ENCODE measurements at regions not wholly inside any gene's neighbourhood (a gene's known extent, or its start where the extent isn't known, plus 50 kb on each side); places are given as distances from the start of the nearest gene placed in this dataset.

DNA sequence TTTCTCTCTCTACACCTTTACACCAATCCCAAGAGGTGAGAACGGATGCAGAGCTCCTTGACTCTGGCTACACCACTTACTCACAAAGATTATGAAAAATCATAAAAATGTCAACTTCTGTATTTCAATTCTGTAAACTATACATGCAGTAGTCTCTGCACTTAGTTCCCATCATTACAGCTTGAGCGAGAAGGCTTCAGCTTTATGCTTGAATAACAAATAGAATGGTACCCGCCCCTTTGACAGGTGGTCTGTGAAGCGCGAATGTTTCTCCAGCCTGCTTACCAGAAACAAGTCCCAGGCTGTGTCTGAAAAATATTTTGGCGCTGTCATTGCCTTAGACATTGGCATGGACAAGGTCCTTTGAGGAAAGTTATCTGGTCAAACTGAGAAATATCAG lies 562.4 kb upstream of the CLINT1 start:
- Histone ChIP-seq H3K9me3 (ENCODE audit: insufficient read depth, low read depth) (no peaks in the 10 kb centered on the region), H3K4me1 (replicated peaks; ENCODE audit: insufficient read depth) (no peaks in the 10 kb centered on the region), H4K20me1 (ENCODE audit: insufficient read depth) (no peaks in the 10 kb centered on the region), H3K9me2 (ENCODE audit: insufficient read depth) (no peaks in the 10 kb centered on the region), H2AFZ (no peak overlapping the region), H3K27me3 (ENCODE audit: insufficient read depth, low read depth) (no peaks in the 10 kb centered on the region), H3K4me2 (no peak overlapping the region), H3K79me2 (ENCODE audit: low read depth) (no peaks in the 10 kb centered on the region), H3K36me3 (ENCODE audit: low read depth) (no peaks in the 10 kb centered on the region), H3K4me3 (no peak overlapping the region), H3K27ac (no peak overlapping the region), H3F3A (ENCODE audit: insufficient read depth, low read depth) (no peaks in the 10 kb centered on the region)
- intact Hi-C loops (cut with micrococcal nuclease; ENCODE audit: unreplicated experiment): no loop called here
- DNase-seq: no peak
- POLR2A ChIA-PET (ENCODE audit: unreplicated experiment): no interaction called here
- CTCF ChIA-PET: no interaction called here
- TF ChIP-seq, protein P1, sequence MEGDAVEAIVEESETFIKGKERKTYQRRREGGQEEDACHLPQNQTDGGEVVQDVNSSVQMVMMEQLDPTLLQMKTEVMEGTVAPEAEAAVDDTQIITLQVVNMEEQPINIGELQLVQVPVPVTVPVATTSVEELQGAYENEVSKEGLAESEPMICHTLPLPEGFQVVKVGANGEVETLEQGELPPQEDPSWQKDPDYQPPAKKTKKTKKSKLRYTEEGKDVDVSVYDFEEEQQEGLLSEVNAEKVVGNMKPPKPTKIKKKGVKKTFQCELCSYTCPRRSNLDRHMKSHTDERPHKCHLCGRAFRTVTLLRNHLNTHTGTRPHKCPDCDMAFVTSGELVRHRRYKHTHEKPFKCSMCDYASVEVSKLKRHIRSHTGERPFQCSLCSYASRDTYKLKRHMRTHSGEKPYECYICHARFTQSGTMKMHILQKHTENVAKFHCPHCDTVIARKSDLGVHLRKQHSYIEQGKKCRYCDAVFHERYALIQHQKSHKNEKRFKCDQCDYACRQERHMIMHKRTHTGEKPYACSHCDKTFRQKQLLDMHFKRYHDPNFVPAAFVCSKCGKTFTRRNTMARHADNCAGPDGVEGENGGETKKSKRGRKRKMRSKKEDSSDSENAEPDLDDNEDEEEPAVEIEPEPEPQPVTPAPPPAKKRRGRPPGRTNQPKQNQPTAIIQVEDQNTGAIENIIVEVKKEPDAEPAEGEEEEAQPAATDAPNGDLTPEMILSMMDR (conservative IDR thresholded peaks at IDR 0.05): no peak
- no peak for TF ChIP-seq EZH2 (IDR thresholded peaks at IDR 0.05; ENCODE audit: low read depth)
- no TSS peak for BruUV-seq (replicated peaks)

DNA sequence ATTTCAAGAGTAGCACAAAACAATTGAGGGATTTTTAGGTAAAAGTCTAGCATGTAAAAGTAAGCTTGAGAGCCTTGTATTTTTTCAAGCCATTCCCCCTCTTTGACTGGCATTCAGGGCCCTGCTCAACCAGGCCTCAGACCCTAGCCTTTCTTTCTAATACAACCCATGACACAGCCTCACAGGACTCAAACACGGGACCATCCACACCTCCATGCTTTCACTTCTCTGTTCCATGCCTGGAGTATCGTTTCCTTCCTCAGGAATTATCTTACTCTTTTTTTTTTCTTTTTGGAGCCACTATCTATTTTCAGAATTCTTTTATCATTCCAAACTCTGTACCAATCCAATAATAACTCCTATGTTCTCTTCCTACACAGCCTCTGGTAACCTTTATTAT lies 560.2 kb upstream of the CLINT1 start:
- Histone ChIP-seq H3F3A (ENCODE audit: insufficient read depth, low read depth) (no peaks in the 10 kb centered on the region), H3K4me1 (replicated peaks; ENCODE audit: insufficient read depth) (no peaks in the 10 kb centered on the region), H3K9me3 (ENCODE audit: insufficient read depth, low read depth) (no peaks in the 10 kb centered on the region), H3K27me3 (ENCODE audit: insufficient read depth, low read depth) (no peaks in the 10 kb centered on the region), H3K9me2 (ENCODE audit: insufficient read depth) (no peaks in the 10 kb centered on the region), H2AFZ (no peak overlapping the region), H4K20me1 (ENCODE audit: insufficient read depth) (no peaks in the 10 kb centered on the region), H3K27ac (no peak overlapping the region), H3K4me2 (no peak overlapping the region), H3K4me3 (no peak overlapping the region), H3K79me2 (ENCODE audit: low read depth) (no peaks in the 10 kb centered on the region), H3K36me3 (ENCODE audit: low read depth) (no peaks in the 10 kb centered on the region)
- TF ChIP-seq, protein P1 (conservative IDR thresholded peaks at IDR 0.05): no peak
- TF ChIP-seq EZH2 (IDR thresholded peaks at IDR 0.05; ENCODE audit: low read depth): no peak
- no TSS peak for BruUV-seq (replicated peaks)
- intact Hi-C loops (cut with micrococcal nuclease; ENCODE audit: unreplicated experiment): no loop called here
- ChIA-PET POLR2A (ENCODE audit: unreplicated experiment) (no interaction called here), CTCF (no interaction called here)
- DNase-seq: no peak

DNA sequence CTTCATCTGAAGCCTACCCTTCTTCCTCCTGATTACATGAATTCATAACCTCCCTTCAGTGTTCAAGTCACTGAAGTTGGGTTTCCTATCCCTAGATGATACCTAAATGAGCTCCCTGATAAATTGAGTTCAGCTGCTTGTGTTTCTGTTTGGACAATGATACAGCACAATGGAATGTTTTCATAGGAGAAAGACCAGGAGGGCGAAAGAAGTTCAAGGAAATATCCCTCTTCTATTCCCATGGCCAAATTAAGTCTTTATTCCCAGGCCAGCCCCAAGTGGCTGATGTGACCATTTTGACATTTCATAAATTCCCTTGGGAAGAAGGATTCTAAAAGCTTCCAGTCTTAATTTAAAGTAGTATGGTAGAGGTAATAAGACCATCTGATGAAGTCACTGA lies 555.8 kb upstream of the CLINT1 start:
- Histone ChIP-seq H3K9me2 (ENCODE audit: insufficient read depth) (no peaks in the 10 kb centered on the region), H3F3A (ENCODE audit: insufficient read depth, low read depth) (no peaks in the 10 kb centered on the region), H3K27ac (no peak overlapping the region), H3K36me3 (ENCODE audit: low read depth) (no peaks in the 10 kb centered on the region), H3K4me1 (replicated peaks; ENCODE audit: insufficient read depth) (no peaks in the 10 kb centered on the region), H2AFZ (no peak overlapping the region), H3K79me2 (ENCODE audit: low read depth) (no peaks in the 10 kb centered on the region), H4K20me1 (ENCODE audit: insufficient read depth) (no peaks in the 10 kb centered on the region), H3K27me3 (ENCODE audit: insufficient read depth, low read depth) (no peaks in the 10 kb centered on the region), H3K4me2 (no peak overlapping the region), H3K4me3 (no peak overlapping the region), H3K9me3 (ENCODE audit: insufficient read depth, low read depth) (no peaks in the 10 kb centered on the region)
- BruUV-seq (replicated peaks): no TSS peak
- POLR2A ChIA-PET (ENCODE audit: unreplicated experiment): no interaction called here
- DNase-seq: no peak
- CTCF ChIA-PET: no interaction called here
- intact Hi-C loops (cut with micrococcal nuclease; ENCODE audit: unreplicated experiment): no loop called here
- TF ChIP-seq EZH2 (IDR thresholded peaks at IDR 0.05; ENCODE audit: low read depth): no peak
- TF ChIP-seq, protein P1 (conservative IDR thresholded peaks at IDR 0.05): no peak
